Right lobe of liver (tissue), 6 donors: ENCODE measurements at regions not wholly inside any gene's neighbourhood (a gene's known extent, or its start where the extent isn't known, plus 50 kb on each side); places are given as distances from the start of the nearest gene placed in this dataset.

Experiments
- ATAC-seq, 4 donors: fragments of 200-7000 bp; cut with Tn5 transposase; one replicate each; pipeline ENCODE4 v1.9.1; 2020; ENCODE audit warnings: mild to moderate bottlenecking in 4 of 4, moderate library complexity in 4 of 4
- DNase-seq, 3 donors: peaks; one replicate each; pipeline ENCODE4 v3.0.0-alpha.2; 2020
- H3K27ac ChIP-seq, 3 donors: fragments of 200-600 bp; one replicate each; pipeline ENCODE4 v1.8.0; 2022
- H3K27me3 ChIP-seq, 2 donors: fragments of 200-600 bp; one replicate each; pipeline ENCODE4 v1.8.0; 2022
- H3K36me3 ChIP-seq, 4 donors: fragments of 200-600 bp; sonication (generic) in 1 of 4; one replicate each; pipeline versions ENCODE4 v1.5.1 to v1.8.0; 2017 to 2022; ENCODE audit warnings: control low read depth in 1 of 4
- H3K4me1 ChIP-seq, 4 donors: fragments of 200-600 bp; sonication (generic) in 1 of 4; one replicate each; pipeline versions ENCODE4 v1.5.1 to v1.8.0; 2017 to 2022; ENCODE audit warnings: control low read depth in 1 of 4
- H3K4me3 ChIP-seq, 3 donors: fragments of 200-600 bp; one replicate each; pipeline ENCODE4 v1.8.0; 2022
- H3K9me3 ChIP-seq, 4 donors: fragments of 200-600 bp; sonication (generic) in 1 of 4; one replicate each; pipeline versions ENCODE4 v1.5.1 to v1.8.0; 2017 to 2022; ENCODE audit warnings: control low read depth in 1 of 4
- CTCF ChIP-seq, 4 donors: fragments of 200-600 bp in 3 of 4; fragments of 450-650 bp in 1 of 4; IDR thresholded peaks; one replicate each; pipeline versions ENCODE4 v1.5.1 to v1.8.0; 2016 to 2022; ENCODE audit warnings: antibody characterized with exemption in 4 of 4, mild to moderate bottlenecking in 2 of 4
- POLR2A ChIP-seq: fragments of 450-650 bp; IDR thresholded peaks from one replicate; pipeline ENCODE4 v1.6.1; 2017; ENCODE audit warnings: antibody characterized with exemption, mild to moderate bottlenecking
- WGBS: methylation state at CpG from one replicate; pipeline ENCODE4 v1.1.6; 2018; ENCODE audit warnings: low coverage, low lambda C conversion rate; ENCODE audit not compliant: insufficient coverage; ENCODE audit errors: missing lambda C conversion rate; 5-methylcytosine and 5-hydroxymethylcytosine counted together
- intact Hi-C, 2 donors: fragments of 100-400 bp; cut with DNase I; formaldehyde crosslinking; loops; one replicate each; pipeline versions ENCODE4 v1.11.2 to v1.14.1; 2022
- donor health status: DM: no; HTN: yes; CAD: no.
- donor health status: DM: no; HTN: no; CAD: no.
- donor health status: DM: no; HTN: no; CAD: no.
- donor health status: DM: no; HTN: yes; CAD: no.
- donor health status: DM: no; HTN: yes; CAD: no.

DNA sequence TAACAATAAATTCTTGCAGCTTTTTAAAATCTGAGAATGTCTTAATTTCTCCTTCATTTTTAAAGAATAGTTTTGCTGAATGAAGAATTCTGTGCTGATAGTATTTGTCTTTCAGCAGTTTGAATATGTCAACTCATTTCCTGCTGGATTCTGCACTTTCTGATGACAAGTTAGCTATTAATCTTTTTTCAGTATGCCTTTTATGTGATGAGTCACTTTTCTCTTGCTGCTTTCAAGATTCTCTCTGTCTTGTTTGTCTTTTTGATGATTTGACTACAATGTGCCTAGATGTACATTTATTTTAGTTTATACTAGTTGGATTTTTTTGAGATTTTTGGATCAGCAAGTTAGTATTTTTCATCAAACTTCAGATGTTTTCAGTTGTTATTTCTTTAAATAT is 87.9 kb upstream of the AVPR1A start:
- no peak for DNase-seq
- Histone ChIP-seq H3K4me1 (no peaks in the 10 kb centered on the region), H3K4me3 (no peak overlapping the region), H3K27me3 (no peaks in the 10 kb centered on the region), H3K36me3 (no peaks in the 10 kb centered on the region), H3K27ac (no peak overlapping the region), H3K9me3 (no peaks in the 10 kb centered on the region)
- TF ChIP-seq CTCF (IDR thresholded peaks at IDR 0.05) (no peak), POLR2A (no peak)
- intact Hi-C loops = no loop called here
- peak in 1 of 4 donors; percentile 62 for ATAC-seq

DNA sequence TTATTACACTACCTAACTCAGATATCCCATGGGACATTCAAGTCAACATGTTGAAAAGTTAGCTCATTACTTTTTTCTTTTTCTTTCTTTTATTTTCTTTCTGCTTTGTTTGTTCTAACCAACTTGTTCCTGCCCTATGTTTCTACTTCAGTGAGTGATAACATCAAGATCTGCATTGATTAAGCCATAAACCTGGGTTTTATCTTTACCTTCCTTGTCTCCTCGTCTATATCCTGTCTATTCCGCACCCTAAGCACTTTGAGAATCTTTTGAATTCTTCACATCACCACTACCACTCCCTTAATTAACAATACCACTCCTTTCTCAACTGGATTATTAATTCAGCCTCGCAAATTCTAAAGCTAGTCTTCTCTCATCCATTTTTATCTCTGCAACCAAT is 81.9 kb upstream of the AVPR1A start:
- DNase-seq = no peak
- no peak for TF ChIP-seq POLR2A
- TF ChIP-seq CTCF (IDR thresholded peaks at IDR 0.05) = no peak
- Histone ChIP-seq H3K9me3 (no peaks in the 10 kb centered on the region), H3K36me3 (no peaks in the 10 kb centered on the region), H3K4me1 (peaks cover 0 to 7% (median 0%) of the 10 kb centered on the region in 4 donors), H3K4me3 (no peak overlapping the region), H3K27ac (no peak overlapping the region), H3K27me3 (no peaks in the 10 kb centered on the region)
- 77% methylated on average over 3 of the region's 3 CpGs for WGBS
- intact Hi-C loops = no loop called here
- no peak for ATAC-seq

GRCh38 chr12:63228853-63229252 is 77.9 kb upstream of the AVPR1A start:
- 33% methylated on average over 3 of the region's 3 CpGs for WGBS
- ATAC-seq = peak; percentile 14 to 69 (median 45)
- no peak for TF ChIP-seq CTCF (IDR thresholded peaks at IDR 0.05)
- TF ChIP-seq POLR2A = no peak
- Histone ChIP-seq H3K9me3 (no peaks in the 10 kb centered on the region), H3K4me3 (no peak overlapping the region), H3K4me1 (peaks cover 0 to 26% (median 0%) of the 10 kb centered on the region in 4 donors), H3K36me3 (no peaks in the 10 kb centered on the region), H3K27ac (peak overlapping the region in 2 of 3 donors; percentile 70 to 81), H3K27me3 (no peaks in the 10 kb centered on the region)
- intact Hi-C loops = no loop called here
- DNase-seq = no peak

GRCh38 chr12:63226792-63227463 is 75.9 kb upstream of the AVPR1A start:
- peak overlapping the region; percentile 34 to 81 (median 70) for H3K27ac ChIP-seq
- peak overlapping the region in 1 of 3 donors; percentile 1 for H3K4me3 ChIP-seq
- TF ChIP-seq POLR2A (no peak), CTCF (IDR thresholded peaks at IDR 0.05) (peak in 1 of 4 donors; percentile 2)
- H3K27me3 ChIP-seq = no peaks in the 10 kb centered on the region
- no peaks in the 10 kb centered on the region for H3K9me3 ChIP-seq
- H3K36me3 ChIP-seq = no peaks in the 10 kb centered on the region
- intact Hi-C loops = no loop called here
- peaks cover 0 to 39% (median 3%) of the 10 kb centered on the region in 4 donors for H3K4me1 ChIP-seq
- peak; percentile 64 to 80 (median 71) for ATAC-seq
- DNase-seq = no peak
- WGBS = 27% methylated on average over 2 of the region's 2 CpGs
